ENCODE measurements at regions not wholly inside any gene's neighbourhood (a gene's known extent, or its start where the extent isn't known, plus 50 kb on each side); places are given as distances from the start of the nearest gene placed in this dataset.
"Not testable (repeated sequence)": the region's sequence is repeated elsewhere in the genome, so short reads cannot be mapped to it uniquely, and the experiment has no call there.

- no peaks in the 10 kb centered on the region for H3K27me3 ChIP-seq (ENCODE audit: control insufficient read depth, insufficient read depth, low read length)
- TF ChIP-seq, protein P1, sequence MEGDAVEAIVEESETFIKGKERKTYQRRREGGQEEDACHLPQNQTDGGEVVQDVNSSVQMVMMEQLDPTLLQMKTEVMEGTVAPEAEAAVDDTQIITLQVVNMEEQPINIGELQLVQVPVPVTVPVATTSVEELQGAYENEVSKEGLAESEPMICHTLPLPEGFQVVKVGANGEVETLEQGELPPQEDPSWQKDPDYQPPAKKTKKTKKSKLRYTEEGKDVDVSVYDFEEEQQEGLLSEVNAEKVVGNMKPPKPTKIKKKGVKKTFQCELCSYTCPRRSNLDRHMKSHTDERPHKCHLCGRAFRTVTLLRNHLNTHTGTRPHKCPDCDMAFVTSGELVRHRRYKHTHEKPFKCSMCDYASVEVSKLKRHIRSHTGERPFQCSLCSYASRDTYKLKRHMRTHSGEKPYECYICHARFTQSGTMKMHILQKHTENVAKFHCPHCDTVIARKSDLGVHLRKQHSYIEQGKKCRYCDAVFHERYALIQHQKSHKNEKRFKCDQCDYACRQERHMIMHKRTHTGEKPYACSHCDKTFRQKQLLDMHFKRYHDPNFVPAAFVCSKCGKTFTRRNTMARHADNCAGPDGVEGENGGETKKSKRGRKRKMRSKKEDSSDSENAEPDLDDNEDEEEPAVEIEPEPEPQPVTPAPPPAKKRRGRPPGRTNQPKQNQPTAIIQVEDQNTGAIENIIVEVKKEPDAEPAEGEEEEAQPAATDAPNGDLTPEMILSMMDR (IDR thresholded peaks at IDR 0.05; ENCODE audit: insufficient read depth, low read length, severe bottlenecking), result no peak
- FAIRE-seq, result no peak
- no peaks in the 10 kb centered on the region for H3K36me3 ChIP-seq (ENCODE audit: control insufficient read depth, insufficient read depth, low read length)
- H3K4me3 ChIP-seq (ENCODE audit: low read depth, low read length), result no peak overlapping the region
- DNase-seq (ENCODE audit: low read depth), result no peak
These were observed 86.4 kb upstream of the HS3ST4 start for GRCh38 chr16:25605381-25605780.

DNA sequence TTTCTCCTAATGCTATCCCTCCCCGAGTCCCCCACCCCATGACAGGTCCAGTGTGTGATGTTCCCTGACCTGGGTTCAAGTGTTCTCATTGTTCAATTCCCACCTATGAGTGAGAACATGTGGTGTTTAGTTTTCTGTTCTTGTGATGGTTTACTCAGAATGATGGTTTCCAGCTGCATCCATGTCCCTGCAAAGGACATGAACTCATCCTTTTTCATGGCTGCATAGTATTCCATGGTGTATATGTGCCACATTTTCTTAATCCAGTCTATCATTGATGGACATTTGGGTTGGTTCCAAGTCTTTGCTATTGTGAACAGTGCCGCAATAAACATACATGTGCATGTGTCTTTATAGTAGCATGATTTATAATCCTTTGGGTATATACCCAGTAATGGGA is 90.5 kb upstream of the HS3ST4 start:
- DNase-seq (ENCODE audit: low read depth); H3K36me3 ChIP-seq (ENCODE audit: control insufficient read depth, insufficient read depth, low read length); FAIRE-seq; H3K27me3 ChIP-seq (ENCODE audit: control insufficient read depth, insufficient read depth, low read length); H3K4me3 ChIP-seq (ENCODE audit: low read depth, low read length): not testable (repeated sequence)

DNA sequence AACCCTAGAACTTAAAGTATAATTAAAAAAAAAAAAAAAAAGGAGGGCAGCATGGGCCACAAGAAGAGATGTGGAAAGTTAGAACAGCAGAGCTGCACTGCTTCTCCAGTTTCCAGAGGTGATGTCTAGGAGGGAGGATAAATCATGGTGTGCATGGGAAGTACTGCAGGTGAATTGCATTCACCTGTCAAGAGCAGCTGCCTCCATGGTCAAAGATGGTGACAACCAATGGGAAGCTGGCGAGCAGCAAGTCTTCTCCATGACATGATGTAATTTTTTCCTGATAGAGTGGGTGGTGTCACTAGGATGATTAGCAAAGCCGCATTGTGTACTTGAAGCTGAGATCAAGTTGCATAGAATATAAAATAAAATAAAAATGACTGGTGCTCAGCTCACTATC is 95.6 kb upstream of the HS3ST4 start:
- DNase-seq (ENCODE audit: low read depth) (no peak), FAIRE-seq (no peak)
- H3K27me3 ChIP-seq (ENCODE audit: control insufficient read depth, insufficient read depth, low read length), result no peaks in the 10 kb centered on the region

DNA sequence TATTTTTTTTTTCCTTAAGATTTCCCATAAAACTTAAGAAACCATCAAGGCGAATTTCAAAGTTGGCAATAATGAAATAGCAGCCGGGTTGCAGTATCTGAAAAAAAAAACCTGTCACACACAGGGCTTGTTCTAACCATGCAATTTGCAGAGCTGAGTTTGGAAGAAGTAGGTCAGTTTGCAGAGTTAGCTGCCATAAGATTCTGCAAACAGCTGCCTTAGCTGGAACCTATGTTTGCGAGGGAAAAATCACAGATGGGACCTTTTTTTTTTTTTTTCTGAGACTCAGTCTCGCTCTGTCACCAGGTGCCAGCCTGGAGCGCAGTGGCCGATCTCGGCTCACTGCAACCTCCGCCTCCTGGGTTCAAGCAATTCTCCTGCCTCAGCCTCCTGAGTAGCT is 98.5 kb upstream of the HS3ST4 start:
- DNase-seq (ENCODE audit: low read depth) (no peak), FAIRE-seq (no peak)
- Histone ChIP-seq H3K27me3 (ENCODE audit: control insufficient read depth, insufficient read depth, low read length) (no peaks in the 10 kb centered on the region), H3K4me3 (ENCODE audit: low read depth, low read length) (no peak overlapping the region), H3K36me3 (ENCODE audit: control insufficient read depth, insufficient read depth, low read length) (no peaks in the 10 kb centered on the region)
- TF ChIP-seq, protein P1 (IDR thresholded peaks at IDR 0.05; ENCODE audit: insufficient read depth, low read length, severe bottlenecking), result no peak

More for the DNA sequence above, 95.6 kb upstream of the HS3ST4 start:
- no peak overlapping the region for H3K4me3 ChIP-seq (ENCODE audit: low read depth, low read length)
- TF ChIP-seq, protein P1 (IDR thresholded peaks at IDR 0.05; ENCODE audit: insufficient read depth, low read length, severe bottlenecking), result no peak
- H3K36me3 ChIP-seq (ENCODE audit: control insufficient read depth, insufficient read depth, low read length), result no peaks in the 10 kb centered on the region

DNA sequence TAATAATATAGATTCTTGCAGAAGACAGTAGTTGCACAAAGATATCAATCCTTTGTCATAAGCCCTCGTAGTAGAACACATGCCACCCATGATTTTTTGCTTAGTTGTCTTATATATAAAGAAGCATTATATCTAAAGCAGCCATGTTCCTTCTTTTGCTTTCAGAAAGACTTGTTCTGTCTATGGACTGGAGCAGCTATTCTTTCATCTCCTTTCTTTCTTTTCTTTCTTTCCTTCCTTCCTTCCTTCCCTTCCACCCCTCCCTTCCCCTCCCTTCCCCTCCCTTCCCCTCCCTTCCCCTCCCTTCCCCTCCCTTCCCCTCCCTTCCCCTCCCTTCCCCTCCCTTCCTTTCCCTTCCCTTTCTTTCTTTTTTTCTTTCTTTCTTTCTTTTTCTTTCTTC is 104.0 kb upstream of the HS3ST4 start:
- TF ChIP-seq, protein P1 (IDR thresholded peaks at IDR 0.05; ENCODE audit: insufficient read depth, low read length, severe bottlenecking), result no peak
- H3K4me3 ChIP-seq (ENCODE audit: low read depth, low read length), result no peak overlapping the region
- H3K36me3 ChIP-seq (ENCODE audit: control insufficient read depth, insufficient read depth, low read length), result no peaks in the 10 kb centered on the region
- FAIRE-seq, result no peak
- no peaks in the 10 kb centered on the region for H3K27me3 ChIP-seq (ENCODE audit: control insufficient read depth, insufficient read depth, low read length)
- no peak for DNase-seq (ENCODE audit: low read depth)

- H3K27me3 ChIP-seq (ENCODE audit: control insufficient read depth, insufficient read depth, low read length), result no peaks in the 10 kb centered on the region
- no peaks in the 10 kb centered on the region for H3K36me3 ChIP-seq (ENCODE audit: control insufficient read depth, insufficient read depth, low read length)
- no peak for DNase-seq (ENCODE audit: low read depth)
- no peak for FAIRE-seq
- TF ChIP-seq, protein P1 (IDR thresholded peaks at IDR 0.05; ENCODE audit: insufficient read depth, low read length, severe bottlenecking), result no peak
- H3K4me3 ChIP-seq (ENCODE audit: low read depth, low read length), result no peak overlapping the region
These were observed 104.9 kb upstream of the HS3ST4 start for GRCh38 chr16:25586826-25587225.
